K562 (cell line): ENCODE measurements at regions not wholly inside any gene's neighbourhood (a gene's known extent, or its start where the extent isn't known, plus 50 kb on each side); places are given as distances from the start of the nearest gene placed in this dataset.

ENCODE experiments used
- ARID3A ChIP-seq: IDR thresholded peaks from 2 replicates; pipeline ENCODE4 v1.6.1; 2012; ENCODE audit warnings: low read depth, low read length, improper control_type of control experiment, borderline replicate concordance
- ATF6 ChIP-seq: sonication (generic); formaldehyde crosslinking; IDR thresholded peaks from 2 replicates; pipeline ENCODE4 v1.4.0; 2020; ENCODE audit warnings: mild to moderate bottlenecking, missing genetic modification reagents
- IRF1 ChIP-seq: sonication (generic); formaldehyde crosslinking; IDR thresholded peaks from 2 replicates; pipeline ENCODE4 v1.8.0; 2022; ENCODE audit warnings: missing genetic modification reagents, mild to moderate bottlenecking, borderline replicate concordance
- RREB1 ChIP-seq: fragments of 250-450 bp; sonication (Bioruptor Pico); IDR thresholded peaks from 2 replicates; pipeline ENCODE4 v1.4.0; 2020
- XRCC4 ChIP-seq: IDR thresholded peaks from one replicate; pipeline ENCODE4 v1.6.1; 2011; ENCODE audit not compliant: insufficient read depth, insufficient read length; ENCODE audit errors: extremely low read depth

GRCh38 chr16:51870296-51870854 lies 676.6 kb downstream of the TOX3 start (continued):
- TF ChIP-seq ARID3A = no peak
- TF ChIP-seq IRF1 (CRISPR knock-in tag) = no peak
- no peak for TF ChIP-seq ATF6
- no peak for TF ChIP-seq XRCC4
- no peak for TF ChIP-seq RREB1 (CRISPR knock-in tag)
- TF ChIP-seq, all 486 proteins: peak for 0
